ENCODE measurements at regions not wholly inside any gene's neighbourhood (a gene's known extent, or its start where the extent isn't known, plus 50 kb on each side); places are given as distances from the start of the nearest gene placed in this dataset.

DNA sequence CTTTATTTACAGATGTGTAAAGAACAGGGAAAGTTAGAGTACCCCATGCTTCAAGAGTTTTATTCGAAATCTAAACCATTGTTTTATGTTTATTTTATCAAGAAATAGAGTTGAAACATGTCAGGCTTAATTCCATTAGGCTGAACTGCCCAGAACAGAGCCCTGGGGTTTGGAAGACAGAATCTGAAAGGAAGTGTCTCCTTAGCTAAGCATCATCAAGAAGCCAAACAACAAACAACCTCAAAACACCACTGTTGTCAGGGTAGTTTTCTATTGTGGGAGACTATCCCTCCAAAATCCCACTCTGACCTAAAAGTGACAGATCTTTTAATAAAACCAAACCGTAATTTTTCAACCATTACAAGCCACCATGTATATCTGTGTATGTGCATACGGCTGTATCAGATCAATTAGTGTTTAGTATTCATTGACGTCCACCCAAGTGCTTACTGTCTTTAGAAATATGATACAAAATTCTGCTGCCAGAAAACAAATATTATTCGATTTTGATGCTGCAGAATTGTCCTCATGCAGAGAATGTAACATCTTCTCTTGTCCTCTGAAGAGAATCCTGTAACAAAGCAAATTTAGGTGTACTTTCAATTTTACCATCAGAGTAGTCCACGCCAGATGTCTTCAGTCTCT is 271.9 kb upstream of the TMEM161B start:
- DNase-seq = no peak

DNA sequence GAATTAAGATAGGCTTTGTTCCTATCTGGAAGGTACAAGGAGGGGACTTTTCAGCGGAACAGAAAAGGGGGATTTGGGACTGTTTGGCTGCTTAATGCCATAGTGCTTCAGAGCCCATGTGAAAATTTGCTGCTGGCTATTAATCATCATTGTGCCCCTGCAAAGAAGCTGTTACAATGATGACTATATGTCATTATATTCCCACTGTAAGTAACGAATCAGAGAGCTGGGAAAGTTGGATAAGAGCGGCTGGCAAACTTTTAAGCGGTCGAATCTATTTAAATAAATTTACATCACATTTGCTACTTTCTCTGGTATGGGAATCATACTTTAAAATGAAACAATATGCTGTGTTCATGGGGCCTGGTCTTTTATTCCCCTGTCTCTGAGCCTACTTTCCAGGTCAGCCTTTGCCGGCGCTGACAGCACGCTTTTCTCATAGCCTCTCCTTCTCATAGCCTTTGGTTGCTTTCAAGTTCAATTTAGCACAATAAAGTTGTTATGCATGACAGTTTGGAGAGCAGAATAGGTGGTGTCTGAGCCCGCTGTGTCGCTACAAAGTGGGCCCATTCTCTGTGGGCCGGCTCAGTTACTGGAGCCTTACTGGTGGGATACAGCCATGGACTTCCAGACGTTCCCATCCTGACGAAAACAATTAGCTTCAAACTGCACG is 271.2 kb upstream of the TMEM161B start:
- no peak for DNase-seq

DNA sequence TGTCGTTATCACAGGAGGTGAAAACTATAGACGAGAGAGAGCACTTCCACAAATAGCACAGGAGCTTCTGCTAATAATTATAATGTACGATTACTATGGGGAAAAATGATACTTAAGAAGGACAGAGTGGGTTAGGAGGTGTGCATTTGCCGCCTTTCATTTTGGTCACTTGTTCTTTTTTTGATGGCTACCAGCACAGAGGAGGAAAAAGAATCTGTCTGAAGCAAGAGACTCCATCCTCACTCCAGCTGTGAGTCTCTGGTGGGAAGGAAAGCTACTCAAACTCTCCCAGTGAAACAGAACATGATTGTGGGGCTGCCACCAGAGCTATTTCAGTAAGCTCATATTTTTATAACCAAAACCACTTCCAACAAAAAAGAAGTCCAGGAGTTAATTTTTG is 270.4 kb upstream of the TMEM161B start:
- no peak for DNase-seq

DNA sequence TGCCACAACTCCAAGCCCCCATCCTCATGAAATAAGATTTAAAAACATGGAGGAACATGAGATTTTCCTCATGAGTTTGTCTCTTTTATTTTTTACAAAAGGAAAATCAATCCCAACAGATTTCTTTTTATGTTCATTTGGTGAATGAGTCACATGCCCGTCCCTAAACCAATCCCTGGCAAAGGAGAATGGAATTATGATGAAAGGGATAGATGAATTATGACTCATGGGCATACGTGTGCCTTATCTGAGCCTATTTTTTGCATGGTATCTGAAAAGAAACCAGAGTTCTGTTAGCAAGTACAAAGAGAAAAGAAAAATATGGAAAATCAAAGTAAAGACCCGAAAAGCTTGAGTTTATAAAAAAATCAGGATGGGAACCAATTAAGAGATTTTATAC is 267.5 kb upstream of the TMEM161B start:
- DNase-seq = no peak

DNA sequence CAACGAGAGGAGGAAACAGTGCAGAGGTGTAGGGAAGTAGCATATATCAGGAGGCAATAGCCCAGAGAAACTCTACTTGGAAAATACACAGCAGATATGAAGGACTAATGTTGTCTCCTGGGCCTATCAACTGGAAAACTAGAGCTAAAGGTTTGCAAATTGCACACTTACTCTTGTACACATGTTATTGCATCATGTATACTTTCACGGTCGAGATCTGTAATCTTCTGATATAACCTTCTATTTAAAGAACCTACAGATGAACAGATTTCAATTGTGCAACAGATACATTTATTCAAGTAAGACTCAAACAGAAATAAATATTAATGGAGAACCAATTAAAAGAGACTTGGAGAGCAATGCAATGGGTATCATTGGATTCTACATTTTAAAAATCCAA is 256.3 kb upstream of the TMEM161B start:
- no peak for DNase-seq

DNA sequence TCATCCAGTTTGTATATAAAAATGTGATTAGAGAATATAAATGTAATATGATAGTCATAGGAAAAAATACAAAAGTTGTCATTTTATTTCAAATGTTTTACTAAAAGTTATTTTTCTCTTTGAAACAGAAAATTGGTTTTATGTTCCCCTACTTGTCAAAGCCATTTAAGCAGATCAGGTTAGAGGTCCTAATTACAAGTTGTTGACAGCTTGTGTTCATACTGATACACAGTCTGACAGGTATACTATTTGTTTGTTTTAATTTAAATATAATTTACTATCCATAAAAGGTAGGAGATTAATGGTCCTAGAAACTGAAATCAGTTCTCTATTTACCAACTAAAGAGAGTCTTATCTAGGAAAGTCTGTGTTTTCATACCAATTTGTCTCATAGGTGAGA is 250.4 kb upstream of the TMEM161B start:
- DNase-seq = no peak

DNA sequence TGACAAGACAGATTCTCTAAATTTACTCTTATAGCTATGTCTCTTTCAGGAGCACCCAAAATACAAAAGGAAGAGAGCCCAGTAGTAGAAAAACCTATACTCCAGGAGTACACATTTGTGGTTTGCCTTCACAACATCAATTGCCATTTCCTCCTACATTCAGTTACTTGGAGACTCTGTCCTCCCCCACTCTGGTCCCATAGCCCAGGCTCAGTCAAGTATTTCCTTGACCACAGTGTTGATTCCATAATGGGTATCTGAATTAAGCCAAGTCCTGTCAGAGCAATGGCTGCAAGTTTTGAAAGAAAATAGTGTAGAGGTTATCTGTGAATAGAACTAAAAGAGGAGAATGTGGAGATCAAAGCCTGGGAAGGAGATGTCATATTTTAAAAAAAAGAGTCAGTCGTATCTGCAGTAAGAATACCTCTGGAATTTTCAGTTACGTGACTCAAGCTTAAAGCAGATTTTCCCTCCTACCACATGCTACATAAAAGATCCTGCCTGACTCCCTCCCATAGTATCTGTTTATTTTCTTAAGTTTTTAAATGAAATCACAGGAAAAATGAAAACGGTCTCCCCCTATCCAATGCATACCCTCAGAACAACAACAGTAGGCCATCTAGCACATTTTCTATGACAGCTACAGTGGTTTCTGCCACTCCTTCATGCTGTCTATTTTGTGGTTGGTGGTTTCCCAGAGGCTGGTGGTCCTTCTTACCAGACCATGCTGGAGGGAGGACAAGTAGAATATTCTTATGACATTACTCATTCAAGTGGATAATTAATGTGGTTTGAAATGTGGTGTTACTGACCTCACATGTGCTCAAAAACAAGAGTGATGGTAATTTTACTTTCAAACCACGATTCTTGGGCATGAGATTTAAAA is 249.7 kb upstream of the TMEM161B start:
- DNase-seq = no peak

DNA sequence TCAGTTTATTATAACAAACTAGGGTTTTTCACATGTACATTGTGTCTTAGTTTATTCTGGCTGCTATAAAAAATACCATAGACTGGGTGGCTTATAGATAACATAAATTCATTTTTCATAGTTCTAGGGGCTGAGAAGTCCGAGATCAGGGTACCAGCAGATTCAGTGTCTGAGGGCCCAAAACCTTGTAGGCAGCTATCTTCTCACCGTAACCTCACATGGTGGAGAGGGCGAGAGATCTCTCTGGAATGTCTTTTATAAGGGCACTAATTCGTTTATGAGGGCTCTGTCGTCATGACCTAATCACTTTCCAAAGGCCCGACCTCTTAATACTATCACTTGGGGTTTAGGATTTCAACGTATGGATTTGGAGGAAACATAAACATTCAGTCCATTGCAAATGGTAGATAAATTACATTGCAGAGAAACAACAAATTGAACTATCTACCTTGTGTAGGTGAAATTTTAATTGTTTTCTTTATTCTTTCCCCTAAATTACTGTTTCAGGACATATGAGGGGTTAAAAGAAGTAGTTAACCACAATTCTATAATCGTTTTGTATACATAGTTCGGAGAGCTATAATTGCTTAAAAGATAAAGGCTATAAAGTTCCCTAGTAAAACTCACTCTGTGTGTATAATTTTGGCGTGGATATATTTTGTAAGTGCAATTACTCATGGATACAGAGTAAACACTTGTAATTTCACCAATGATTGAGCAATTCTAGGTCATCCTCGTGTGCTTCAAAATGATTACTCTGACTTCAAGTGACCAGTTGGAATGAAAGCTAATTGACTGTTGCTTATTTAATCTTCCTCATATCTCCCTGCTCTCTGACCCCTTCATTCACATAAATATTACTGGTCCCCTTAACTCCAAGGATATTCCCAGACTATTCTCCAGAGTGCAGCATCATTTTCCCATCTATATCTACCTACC is 247.5 kb upstream of the TMEM161B start:
- DNase-seq = no peak

DNA sequence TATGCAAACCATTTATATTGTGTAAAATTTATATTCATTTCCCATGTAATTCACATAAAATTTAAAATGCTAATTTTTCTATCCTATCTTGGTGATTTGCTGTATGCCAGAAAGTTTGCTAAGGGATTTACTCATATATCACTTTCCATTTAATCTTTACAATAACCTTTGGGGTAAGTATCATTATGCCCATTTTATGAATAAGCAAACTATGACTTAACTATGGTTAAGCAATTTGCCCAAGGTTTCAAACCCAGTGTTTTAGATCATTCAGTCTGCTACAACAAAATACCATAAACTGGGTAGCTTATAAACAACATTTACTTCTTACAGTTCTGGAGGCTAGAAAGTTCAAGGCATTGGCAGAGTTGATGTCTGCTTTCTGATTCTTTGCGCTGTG is 246.4 kb upstream of the TMEM161B start:
- DNase-seq = no peak

DNA sequence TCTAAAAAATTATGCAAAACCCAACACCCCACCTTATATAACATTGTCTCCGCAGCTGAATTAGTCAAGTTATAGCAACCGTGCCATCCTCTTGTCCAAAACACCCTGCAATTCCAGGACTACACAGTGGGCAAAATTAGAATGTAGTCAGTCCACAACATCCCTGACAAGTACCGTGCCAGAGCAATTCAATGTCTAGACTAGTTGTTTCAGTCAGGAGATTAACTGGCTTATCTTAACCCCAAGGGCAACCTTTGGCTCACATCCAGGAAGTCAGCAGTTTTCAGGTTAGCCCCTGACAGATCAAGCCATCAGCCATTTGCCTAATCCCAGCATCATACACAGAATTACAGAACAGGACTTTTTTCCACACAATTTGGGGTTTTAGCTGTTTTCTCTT is 240.8 kb upstream of the TMEM161B start:
- DNase-seq = no peak

DNA sequence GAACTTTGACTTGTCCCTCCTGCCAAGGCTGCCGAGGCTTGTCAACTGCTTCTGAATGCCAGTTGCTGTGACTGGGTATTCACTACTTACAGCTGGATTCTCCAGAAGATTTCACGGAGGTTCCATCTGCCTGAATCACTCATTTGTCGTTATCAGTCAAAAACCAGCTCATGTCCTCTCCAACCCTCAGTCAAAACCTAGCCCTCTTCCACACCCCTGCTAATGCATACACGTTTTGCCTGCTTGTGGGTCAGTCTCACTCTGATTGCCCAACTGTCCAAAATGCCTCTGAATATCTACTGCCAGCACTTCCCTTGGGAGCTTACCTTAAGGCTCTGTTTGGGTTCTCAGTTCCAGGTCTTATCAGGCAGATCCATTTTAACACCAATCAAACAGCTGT is 238.6 kb upstream of the TMEM161B start:
- DNase-seq = no peak

DNA sequence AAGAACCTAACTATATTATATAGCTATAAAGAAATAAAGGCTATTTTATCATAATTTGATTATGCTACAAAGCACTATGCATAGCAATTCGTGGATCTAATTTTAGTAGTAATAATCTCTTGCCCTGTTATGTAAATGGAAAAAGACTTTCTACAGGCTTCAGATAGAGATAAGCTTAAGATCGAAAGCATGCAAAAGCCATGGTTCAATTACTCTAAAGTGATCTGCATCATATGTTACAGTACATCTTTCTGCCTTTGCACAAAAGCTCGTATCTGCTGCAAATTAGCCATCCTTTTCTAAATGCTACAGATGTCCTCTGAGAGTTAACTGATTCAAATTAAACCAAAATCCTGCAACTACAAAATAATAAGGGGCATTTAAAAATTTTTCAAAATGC is 234.8 kb upstream of the TMEM161B start:
- no peak for DNase-seq

DNA sequence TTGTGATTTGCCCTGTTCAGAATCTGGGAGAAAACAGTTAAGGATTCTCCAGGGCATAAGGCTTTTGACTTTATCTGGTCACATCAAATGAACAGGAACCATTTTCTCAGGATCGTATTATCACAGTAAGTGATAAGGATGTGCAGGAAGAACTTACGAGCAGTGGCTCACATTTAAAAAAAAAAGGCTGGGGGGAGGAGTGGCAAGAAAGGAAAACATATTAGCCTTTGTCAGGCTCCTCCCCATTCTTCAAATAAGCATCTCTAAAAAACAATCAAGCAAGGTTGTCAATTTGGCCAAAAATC is 234.3 kb upstream of the TMEM161B start:
- DNase-seq = no peak

DNA sequence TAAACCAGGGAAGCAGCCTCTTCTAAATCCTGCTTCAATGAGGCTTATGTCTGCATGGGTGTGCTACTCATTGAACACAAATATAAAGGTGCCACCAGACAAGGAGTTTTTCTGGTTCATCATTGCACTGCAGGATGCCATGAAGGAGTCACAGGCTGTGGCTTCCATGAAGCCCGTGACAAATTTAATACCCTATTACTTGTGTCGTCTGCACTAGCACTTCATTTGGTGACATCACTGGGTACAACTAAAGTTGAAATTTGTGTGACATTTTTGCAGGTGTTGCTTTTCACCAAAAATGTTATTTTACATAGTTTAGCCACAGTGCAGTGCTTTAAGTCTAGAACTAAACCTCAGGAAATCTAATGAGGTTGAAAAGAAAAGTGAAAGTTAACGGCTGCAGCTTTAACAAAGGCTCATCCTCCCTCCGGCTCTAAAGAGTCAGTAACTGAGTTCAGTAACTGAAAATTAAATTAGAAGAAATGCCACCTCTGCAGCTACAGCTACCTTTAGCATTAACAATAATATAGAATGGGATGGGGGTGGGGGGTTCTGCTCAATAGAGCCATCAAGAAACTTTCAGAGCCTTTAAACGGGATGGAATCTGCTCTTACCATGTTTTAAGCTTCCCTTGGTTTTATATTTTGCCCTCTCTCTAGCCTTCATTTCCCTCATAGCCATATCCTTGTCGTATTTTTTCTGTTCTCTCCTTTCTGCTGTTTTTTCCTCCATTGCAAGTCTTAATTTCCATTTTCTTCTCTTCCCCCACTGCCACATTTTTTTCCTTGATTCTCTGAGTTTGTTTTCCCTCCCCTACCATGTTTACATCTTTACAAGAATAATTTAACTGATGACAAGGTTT is 233.8 kb upstream of the TMEM161B start:
- DNase-seq = no peak

DNA sequence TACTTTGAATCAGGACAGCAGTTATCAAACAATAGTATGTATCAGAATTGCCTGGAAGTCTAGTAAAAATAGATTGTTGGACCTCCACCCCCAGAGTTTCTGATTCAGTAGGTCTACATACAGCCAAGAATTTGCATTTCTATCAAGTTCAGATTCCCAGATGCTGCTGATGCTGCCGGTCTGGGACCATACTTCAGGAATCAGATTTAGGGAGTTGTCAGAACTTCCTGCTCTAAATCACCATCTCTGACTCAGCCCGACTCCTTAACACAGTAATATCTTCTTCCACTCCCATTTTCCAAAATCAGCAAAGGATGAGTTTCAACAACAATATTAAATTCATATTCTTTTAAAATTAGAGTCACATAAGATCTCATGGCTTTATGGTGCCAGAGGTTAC is 227.2 kb upstream of the TMEM161B start:
- no peak for DNase-seq

DNA sequence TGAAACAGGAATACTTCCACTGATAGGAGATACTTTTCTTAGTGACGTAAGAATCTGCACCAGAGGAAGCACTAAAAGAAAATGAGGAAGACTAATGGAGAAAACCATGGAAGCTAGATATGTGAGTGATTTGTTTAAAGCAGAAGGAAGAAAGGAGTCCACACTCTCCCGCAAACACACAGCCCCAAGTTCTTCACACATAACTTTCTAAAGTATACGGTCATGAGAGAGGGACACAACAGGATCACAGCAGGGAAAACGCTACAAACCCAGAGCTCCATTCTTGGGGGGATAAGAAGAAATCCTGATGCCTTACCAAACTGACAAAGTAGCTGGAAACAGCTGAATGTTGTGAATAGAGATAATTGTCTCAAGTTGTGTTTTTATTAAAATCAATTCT is 222.2 kb upstream of the TMEM161B start:
- DNase-seq = no peak

DNA sequence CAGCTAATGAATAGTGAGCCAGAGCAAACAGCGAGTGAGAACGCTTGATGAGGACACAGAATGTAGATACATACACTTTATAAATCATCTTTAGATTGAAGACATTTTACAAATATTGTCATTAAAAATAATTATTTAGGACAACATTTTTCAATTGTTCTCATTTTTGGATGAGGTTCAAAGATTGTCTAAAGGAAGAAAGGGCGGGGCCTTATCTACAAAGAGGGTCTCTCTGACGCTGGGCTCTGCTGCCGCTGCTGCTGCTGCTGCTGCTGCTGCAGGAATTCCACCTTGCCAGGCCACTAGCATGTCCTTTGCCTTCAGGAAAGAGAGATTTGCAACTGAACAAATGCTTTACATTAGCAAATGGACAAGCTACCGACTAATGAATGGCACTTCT is 220.7 kb upstream of the TMEM161B start:
- DNase-seq = no peak

DNA sequence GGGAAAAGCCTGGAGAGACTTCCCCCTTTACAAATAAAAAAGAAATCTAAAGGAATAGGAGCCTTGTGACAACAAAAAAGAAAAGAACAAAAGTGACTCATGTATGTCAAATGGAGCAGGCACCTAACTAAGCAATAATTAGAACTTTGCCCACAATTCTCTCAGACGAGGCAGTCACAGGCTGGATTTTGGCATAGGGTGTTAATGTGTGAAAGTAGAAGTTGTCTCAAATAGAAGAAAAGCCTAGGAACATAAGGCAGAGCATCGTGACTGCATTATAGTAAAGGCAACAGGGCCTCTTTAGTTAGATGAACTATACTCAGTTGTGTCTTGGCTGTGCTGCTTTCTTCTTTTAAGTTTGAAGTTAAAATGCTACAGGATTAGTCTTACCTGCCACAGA is 219.9 kb upstream of the TMEM161B start:
- no peak for DNase-seq

DNA sequence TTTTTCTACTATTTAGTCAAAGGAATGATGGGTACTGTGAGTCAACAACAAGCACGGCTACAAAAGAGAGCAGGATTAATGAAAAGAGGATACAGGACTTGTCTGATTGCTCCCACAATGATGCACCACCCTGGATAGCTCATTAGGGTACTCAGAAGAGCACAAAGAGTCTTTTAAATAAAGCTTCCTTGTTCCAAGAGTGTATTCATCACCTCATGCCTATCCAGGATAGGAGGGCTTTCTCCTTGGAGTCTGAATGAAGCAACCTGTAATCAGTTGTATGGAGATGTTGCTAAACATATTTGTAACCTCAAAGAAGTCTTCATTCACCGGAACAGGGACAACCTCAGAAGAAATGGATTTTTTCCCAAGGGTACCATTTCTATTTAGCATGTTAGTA is 219.5 kb upstream of the TMEM161B start:
- no peak for DNase-seq

DNA sequence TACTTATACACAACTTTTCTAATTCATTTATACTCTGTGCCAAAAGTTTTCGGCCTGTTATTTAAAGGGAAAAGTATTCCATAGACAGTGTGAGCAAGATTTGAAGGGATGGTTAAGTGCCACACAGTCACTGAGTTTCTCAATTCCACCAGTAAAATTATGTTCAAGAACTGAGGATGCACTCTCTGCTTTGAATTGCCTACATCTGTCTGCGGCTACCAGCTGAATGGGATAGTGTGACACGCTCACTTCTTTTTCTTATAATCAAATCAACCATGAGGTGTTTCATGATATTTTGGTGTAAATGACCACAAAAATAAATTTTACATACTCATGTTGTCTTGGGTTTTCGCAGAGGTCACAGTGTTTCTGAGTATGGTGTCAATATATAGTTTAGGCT is 218.4 kb upstream of the TMEM161B start:
- DNase-seq = no peak

DNA sequence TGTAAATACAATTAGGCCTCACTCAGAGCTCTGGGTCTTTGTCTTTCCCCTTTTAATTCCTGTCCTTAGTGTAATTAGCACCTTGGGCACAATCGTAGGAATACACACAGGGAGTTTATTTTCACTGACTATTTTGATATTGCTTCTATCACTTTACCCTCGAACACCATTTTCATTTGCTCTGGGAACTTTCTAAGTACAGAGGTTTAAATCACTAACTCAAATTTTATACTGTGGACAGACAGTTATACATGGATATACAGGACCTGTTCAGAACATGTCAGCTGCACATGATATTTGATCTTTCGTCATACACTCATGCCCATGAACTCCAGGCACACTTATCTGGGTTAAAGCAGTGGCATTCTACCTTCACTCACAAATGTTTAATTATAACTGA is 217.8 kb upstream of the TMEM161B start:
- DNase-seq = no peak

DNA sequence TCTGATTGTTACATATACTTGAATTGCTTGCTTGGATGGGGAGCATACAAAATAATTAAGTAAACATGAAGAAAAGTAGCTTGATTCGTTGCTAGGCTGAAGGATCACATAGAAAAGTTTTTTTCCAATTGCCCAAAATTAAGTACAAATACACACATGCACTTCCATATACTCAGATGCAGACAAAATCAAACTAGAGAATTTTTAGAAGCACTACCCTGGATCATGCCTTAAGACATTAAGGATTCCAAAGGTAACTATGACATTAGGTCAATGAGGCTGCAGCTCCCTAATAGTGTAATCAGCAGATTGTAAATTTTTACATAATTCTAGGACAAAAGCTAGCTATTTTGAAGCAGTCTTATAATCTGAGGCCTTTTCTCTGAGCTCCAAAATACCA is 216.9 kb upstream of the TMEM161B start:
- no peak for DNase-seq

All from left hindlimb (tissue), 1 donor.